ENCODE measurements at regions not wholly inside any gene's neighbourhood (a gene's known extent, or its start where the extent isn't known, plus 50 kb on each side); places are given as distances from the start of the nearest gene placed in this dataset.
A peak's percentile ranks its signal among the peaks of the same experiment; 100 is the strongest.

DNA sequence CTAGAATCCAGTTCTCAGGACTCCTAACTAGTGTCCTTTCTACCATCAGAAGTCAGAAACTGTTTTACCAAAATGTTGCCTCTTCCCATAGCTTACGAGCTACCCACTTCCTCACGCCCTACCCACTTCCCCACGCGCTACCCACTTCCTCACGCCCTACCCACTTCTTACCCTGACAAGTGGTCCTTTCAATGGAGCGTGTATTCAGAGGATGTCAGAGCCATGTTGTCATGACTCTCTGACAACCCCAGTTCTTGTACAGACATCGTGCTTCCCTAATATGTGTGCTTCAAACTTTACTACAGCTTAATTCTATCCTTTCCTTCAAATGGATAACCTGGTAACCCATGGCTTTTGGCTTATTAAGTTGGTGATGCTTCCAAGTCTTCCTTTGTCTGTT is 84.8 kb upstream of the PHF14 start:
- Histone ChIP-seq H3K27ac (no peak overlapping the region), H3K27me3 (no peaks in the 10 kb centered on the region), H3K4me1 (no peaks in the 10 kb centered on the region), H3K4me3 (no peak overlapping the region), H3K9me3 (no peaks in the 10 kb centered on the region), H3K36me3 (no peaks in the 10 kb centered on the region)
- no peak for ATAC-seq
- intact Hi-C loops (cut with DNase I), result loop anchor here in 1 of 10 donors (5.0 kb wide), 1 partner anchor 477 kb away; no protein-coding TSS in a partner anchor
- TF ChIP-seq, protein P1, sequence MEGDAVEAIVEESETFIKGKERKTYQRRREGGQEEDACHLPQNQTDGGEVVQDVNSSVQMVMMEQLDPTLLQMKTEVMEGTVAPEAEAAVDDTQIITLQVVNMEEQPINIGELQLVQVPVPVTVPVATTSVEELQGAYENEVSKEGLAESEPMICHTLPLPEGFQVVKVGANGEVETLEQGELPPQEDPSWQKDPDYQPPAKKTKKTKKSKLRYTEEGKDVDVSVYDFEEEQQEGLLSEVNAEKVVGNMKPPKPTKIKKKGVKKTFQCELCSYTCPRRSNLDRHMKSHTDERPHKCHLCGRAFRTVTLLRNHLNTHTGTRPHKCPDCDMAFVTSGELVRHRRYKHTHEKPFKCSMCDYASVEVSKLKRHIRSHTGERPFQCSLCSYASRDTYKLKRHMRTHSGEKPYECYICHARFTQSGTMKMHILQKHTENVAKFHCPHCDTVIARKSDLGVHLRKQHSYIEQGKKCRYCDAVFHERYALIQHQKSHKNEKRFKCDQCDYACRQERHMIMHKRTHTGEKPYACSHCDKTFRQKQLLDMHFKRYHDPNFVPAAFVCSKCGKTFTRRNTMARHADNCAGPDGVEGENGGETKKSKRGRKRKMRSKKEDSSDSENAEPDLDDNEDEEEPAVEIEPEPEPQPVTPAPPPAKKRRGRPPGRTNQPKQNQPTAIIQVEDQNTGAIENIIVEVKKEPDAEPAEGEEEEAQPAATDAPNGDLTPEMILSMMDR (IDR thresholded peaks at IDR 0.05), result no peak
- DNase-seq, result no peak
- WGBS, 2 donors, result 74 to 81% methylated on average over 7 of the region's 7 CpGs

DNA sequence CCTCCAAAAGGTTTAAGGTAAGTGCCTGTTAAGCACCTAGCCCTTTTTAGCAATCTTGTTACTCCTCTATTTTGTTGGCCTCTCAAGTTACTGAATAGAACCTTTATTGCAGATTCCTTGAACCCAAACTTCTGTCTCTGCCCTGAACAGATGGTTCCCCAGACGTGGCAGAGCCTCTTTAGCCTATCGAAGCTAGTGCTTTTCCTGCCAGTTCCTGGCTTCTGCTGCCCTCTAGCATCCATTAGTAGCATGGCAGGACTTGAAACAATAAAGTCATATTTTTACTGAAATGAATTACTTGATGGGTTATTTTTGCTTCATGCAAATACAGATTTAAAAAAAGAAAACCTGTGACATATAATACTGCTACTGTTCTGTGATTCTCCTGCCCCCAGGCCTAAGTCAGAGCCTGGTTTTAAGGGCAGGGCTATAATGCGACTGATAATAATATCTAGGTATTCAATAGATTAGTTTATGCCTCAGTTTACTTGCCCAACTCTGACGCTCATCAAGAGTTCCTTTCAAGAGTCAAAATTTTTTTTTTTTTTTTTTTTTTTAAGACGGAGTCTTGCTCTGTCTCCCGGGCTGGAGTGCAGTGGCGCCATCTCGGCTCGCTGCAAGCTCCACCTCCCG is 84.3 kb upstream of the PHF14 start:
- DNase-seq (peak in 1 of 2 donors; percentile 6), ATAC-seq (peak in 2 of 8 donors; percentile 49 to 52)
- WGBS, 2 donors, result 63 to 64% methylated on average over 10 of the region's 10 CpGs
- H3K36me3 ChIP-seq, result no peaks in the 10 kb centered on the region
- no peak overlapping the region for H3K4me3 ChIP-seq
- intact Hi-C loops (cut with DNase I), result loop anchor here in 1 of 10 donors (5.0 kb wide), 1 partner anchor 477 kb away; no protein-coding TSS in a partner anchor
- no peaks in the 10 kb centered on the region for H3K4me1 ChIP-seq
- TF ChIP-seq, protein P1 (IDR thresholded peaks at IDR 0.05), result peak; percentile 36 to 78 (median 68)
- H3K27me3 ChIP-seq, result no peaks in the 10 kb centered on the region
- no peak overlapping the region for H3K27ac ChIP-seq
- no peaks in the 10 kb centered on the region for H3K9me3 ChIP-seq

DNA sequence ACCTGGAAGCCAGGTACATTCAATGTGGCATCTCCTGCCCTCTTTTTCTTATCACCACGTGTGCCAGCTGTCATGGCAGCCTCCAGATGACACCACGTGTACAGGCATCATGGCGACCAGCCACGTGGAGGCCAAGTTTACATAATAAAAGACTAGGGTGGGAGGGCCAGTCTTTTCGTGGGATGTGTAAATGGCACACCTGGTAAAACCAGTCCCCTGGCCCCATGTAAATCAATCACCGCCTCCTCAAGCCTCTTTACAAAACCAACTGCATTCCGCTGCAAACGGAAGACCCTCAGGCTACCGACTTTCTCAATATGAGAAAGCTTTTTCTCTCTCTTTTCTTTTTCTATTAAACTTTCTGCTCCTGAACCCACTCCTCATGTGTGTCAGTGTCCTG is 65.1 kb upstream of the PHF14 start:
- 52 to 59% methylated on average over 9 of the region's 9 CpGs for WGBS, 2 donors
- ATAC-seq (no peak), DNase-seq (no peak)
- TF ChIP-seq, protein P1 (IDR thresholded peaks at IDR 0.05), result no peak
- Histone ChIP-seq H3K27ac (no peak overlapping the region), H3K27me3 (no peaks in the 10 kb centered on the region), H3K36me3 (no peaks in the 10 kb centered on the region), H3K4me3 (no peak overlapping the region), H3K9me3 (peaks cover 0 to 20% (median 10%) of the 10 kb centered on the region in 11 donors), H3K4me1 (no peaks in the 10 kb centered on the region)
- intact Hi-C loops (cut with DNase I), result no loop called here

DNA sequence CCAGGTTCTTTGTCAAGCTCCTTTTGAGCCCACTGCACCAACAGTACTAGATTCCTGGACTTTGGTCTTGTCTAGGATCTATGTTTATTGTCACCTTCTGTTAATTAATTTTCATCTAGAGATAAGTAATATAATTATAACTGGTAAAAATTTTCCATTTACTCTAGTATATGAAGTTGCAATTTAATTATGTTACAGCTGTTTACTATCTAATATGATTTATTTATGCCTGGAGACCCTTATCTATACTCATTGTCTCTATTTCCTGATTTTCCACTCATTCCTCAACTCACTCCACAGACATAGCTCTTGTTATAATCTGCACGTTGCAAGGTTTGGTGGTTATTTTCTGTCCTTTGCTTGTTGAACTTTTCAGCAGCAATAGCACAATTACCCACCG is 63.2 kb upstream of the PHF14 start:
- 86 to 91% methylated on average over 2 of the region's 2 CpGs for WGBS, 2 donors
- H3K27ac ChIP-seq, result no peak overlapping the region

More for the DNA sequence above, 63.2 kb upstream of the PHF14 start:
- ATAC-seq (no peak), DNase-seq (no peak)
- TF ChIP-seq, protein P1 (IDR thresholded peaks at IDR 0.05), result no peak
- Histone ChIP-seq H3K9me3 (peaks cover 0 to 20% (median 10%) of the 10 kb centered on the region in 11 donors), H3K4me1 (no peaks in the 10 kb centered on the region), H3K27me3 (no peaks in the 10 kb centered on the region), H3K36me3 (no peaks in the 10 kb centered on the region), H3K4me3 (no peak overlapping the region)
- intact Hi-C loops (cut with DNase I), result no loop called here

Data from heart right ventricle (tissue), 16 donors.